Endothelial cell (in vitro differentiated cells): ENCODE measurements at regions not wholly inside any gene's neighbourhood (a gene's known extent, or its start where the extent isn't known, plus 50 kb on each side); places are given as distances from the start of the nearest gene placed in this dataset.

Source experiments
- DNase-seq: peaks from one replicate; pipeline ENCODE4 v3.0.0; 2021; ENCODE audit warnings: low spot score
- H3K27ac Mint-ChIP-seq: one replicate; pipeline ENCODE4 v1.8.0; 2021; ENCODE audit warnings: mixed read lengths, inconsistent platforms; ENCODE audit not compliant: unreplicated experiment
- H3K27me3 Mint-ChIP-seq: one replicate; pipeline ENCODE4 v1.8.0; 2021; ENCODE audit warnings: mild to moderate bottlenecking, moderate library complexity, mixed read lengths, inconsistent platforms; ENCODE audit not compliant: unreplicated experiment
- H3K36me3 Mint-ChIP-seq: one replicate; pipeline ENCODE4 v1.8.0; 2021; ENCODE audit warnings: mild to moderate bottlenecking, low read depth, mixed read lengths, inconsistent platforms; ENCODE audit not compliant: unreplicated experiment
- H3K4me1 Mint-ChIP-seq: one replicate; pipeline ENCODE4 v1.8.0; 2021; ENCODE audit warnings: mild to moderate bottlenecking, mixed read lengths, inconsistent platforms; ENCODE audit not compliant: unreplicated experiment
- H3K4me3 Mint-ChIP-seq: one replicate; pipeline ENCODE4 v1.8.0; 2021; ENCODE audit warnings: mild to moderate bottlenecking, mixed read lengths, inconsistent platforms; ENCODE audit not compliant: unreplicated experiment
- H3K9me3 Mint-ChIP-seq: one replicate; pipeline ENCODE4 v1.8.0; 2021; ENCODE audit warnings: mixed read lengths, inconsistent platforms; ENCODE audit not compliant: unreplicated experiment
- CTCF ChIP-seq: fragments of 200-600 bp; sonication (generic); IDR thresholded peaks from one replicate; pipeline ENCODE4 v1.5.0; 2021; ENCODE audit warnings: antibody characterized with exemption; ENCODE audit not compliant: unreplicated experiment

DNA sequence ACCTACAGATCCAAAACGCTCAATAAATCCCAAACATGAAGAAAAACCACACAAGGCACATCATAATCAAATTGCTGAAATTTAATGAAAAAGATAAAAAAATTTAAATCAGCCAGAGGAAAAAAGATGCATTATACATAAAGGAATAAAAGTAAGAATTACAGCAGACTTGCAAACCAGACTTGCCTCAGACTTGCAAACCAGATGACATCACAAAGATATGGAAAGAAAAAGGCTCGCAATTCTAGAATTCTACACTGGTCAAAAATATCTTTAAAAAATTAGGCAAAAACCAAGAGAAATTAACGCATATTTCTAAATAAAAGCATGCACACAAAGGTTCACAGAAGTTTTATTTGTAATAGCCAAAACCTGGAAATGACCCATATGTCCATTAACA lies 188.0 kb upstream of the NAMPT start:
- Mint-ChIP-seq H3K36me3 (no peaks in the 10 kb centered on the region), H3K4me3 (no peak overlapping the region), H3K9me3 (no peaks in the 10 kb centered on the region), H3K27me3 (no peaks in the 10 kb centered on the region), H3K27ac (no peak overlapping the region), H3K4me1 (peaks cover 7% of the 10 kb centered on the region)
- no peak for DNase-seq
- no peak for TF ChIP-seq CTCF

DNA sequence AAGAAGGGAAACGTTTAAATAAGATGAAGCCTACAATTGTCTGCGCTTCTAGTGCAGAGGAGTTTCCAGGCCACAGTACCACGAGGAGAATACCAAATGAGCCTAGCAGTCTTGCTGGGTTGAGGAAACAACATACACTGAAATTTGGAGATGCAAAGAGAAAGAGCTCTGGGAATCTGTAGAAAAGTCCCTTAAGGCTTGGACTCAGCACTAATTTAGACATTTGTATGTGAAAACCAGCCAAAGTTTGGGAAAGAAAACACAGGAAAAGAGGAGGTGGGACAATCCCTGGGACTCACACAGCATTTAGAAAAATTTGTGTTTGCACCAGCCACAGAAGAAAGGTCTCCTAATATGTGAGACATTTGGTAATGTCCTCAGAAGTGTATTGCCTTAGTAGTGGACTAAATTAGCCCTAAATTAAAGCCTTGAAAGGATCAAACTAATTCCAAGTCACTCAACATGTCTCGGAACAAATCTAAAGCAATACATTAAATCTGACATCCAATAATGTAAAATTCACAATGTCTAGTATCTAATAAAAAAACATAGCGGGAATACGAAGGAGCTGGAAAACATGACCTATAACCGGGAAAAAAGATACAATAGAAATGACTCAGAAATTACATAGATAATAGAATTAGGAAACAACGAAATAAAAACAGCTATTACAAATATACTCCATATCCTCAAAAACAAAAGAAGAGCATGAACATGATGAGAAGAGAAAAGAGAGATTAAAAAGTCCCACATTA lies 187.1 kb upstream of the NAMPT start:
- H3K4me1 Mint-ChIP-seq: peaks cover 7% of the 10 kb centered on the region
- no peaks in the 10 kb centered on the region for H3K27me3 Mint-ChIP-seq
- no peak for TF ChIP-seq CTCF
- H3K9me3 Mint-ChIP-seq: no peaks in the 10 kb centered on the region
- H3K27ac Mint-ChIP-seq: no peak overlapping the region
- H3K4me3 Mint-ChIP-seq: no peak overlapping the region
- no peaks in the 10 kb centered on the region for H3K36me3 Mint-ChIP-seq
- no peak for DNase-seq

GRCh38 chr7:106471021-106471420 lies 186.2 kb upstream of the NAMPT start:
- Mint-ChIP-seq H3K27ac (no peak overlapping the region), H3K27me3 (no peaks in the 10 kb centered on the region), H3K4me1 (peaks cover 7% of the 10 kb centered on the region), H3K4me3 (no peak overlapping the region), H3K9me3 (no peaks in the 10 kb centered on the region), H3K36me3 (no peaks in the 10 kb centered on the region)
- no peak for DNase-seq
- TF ChIP-seq CTCF: no peak

- no peak for DNase-seq
- Mint-ChIP-seq H3K27me3 (peaks cover 2% of the 10 kb centered on the region), H3K4me1 (peaks cover 14% of the 10 kb centered on the region)
These were observed 182.1 kb upstream of the NAMPT start for GRCh38 chr7:106466867-106467266.

More at GRCh38 chr7:106466867-106467266, 182.1 kb upstream of the NAMPT start:
- Mint-ChIP-seq H3K36me3 (no peaks in the 10 kb centered on the region), H3K27ac (no peak overlapping the region), H3K9me3 (no peaks in the 10 kb centered on the region), H3K4me3 (no peak overlapping the region)
- no peak for TF ChIP-seq CTCF
